GM06990 (cell line): ENCODE measurements at regions not wholly inside any gene's neighbourhood (a gene's known extent, or its start where the extent isn't known, plus 50 kb on each side); places are given as distances from the start of the nearest gene placed in this dataset.
"Not testable (repeated sequence)": the region's sequence is repeated elsewhere in the genome, so short reads cannot be mapped to it uniquely, and the experiment has no call there.

ENCODE experiments used
- DNase-seq: peaks from one replicate; pipeline ENCODE4 v3.0.0-alpha.2; 2011; ENCODE audit not compliant: insufficient read length; ENCODE audit errors: extremely low read depth
- H3K27me3 ChIP-seq: replicated peaks from 2 replicates; pipeline ENCODE4 v1.6.0; 2011; ENCODE audit warnings: low read length; ENCODE audit not compliant: control insufficient read depth, insufficient read depth
- H3K36me3 ChIP-seq: 2 replicates; pipeline ENCODE4 v1.5.1; 2011; ENCODE audit warnings: low read length; ENCODE audit not compliant: control insufficient read depth, insufficient read depth
- H3K4me3 ChIP-seq: replicated peaks from 2 replicates; pipeline ENCODE4 v1.5.1; 2011; ENCODE audit warnings: low read depth, mild to moderate bottlenecking, control low read depth, low read length
- CTCF ChIP-seq: IDR thresholded peaks from 2 replicates; pipeline ENCODE4 v1.5.1; 2011; ENCODE audit warnings: low read length, control low read depth, mild to moderate bottlenecking, inconsistent platforms; ENCODE audit not compliant: insufficient read depth, poor library complexity, severe bottlenecking

GRCh38 chr7:76133839-76134238 is 67.9 kb upstream of the SRRM3 start:
- H3K36me3 ChIP-seq, result no peaks in the 10 kb centered on the region
- H3K27me3 ChIP-seq, result no peaks in the 10 kb centered on the region
- DNase-seq, result no peak
- no peak for TF ChIP-seq CTCF
- no peak overlapping the region for H3K4me3 ChIP-seq

GRCh38 chr7:76135263-76135662 is 66.4 kb upstream of the SRRM3 start:
- DNase-seq, H3K4me3 ChIP-seq, H3K27me3 ChIP-seq, H3K36me3 ChIP-seq: not testable (repeated sequence)

DNA sequence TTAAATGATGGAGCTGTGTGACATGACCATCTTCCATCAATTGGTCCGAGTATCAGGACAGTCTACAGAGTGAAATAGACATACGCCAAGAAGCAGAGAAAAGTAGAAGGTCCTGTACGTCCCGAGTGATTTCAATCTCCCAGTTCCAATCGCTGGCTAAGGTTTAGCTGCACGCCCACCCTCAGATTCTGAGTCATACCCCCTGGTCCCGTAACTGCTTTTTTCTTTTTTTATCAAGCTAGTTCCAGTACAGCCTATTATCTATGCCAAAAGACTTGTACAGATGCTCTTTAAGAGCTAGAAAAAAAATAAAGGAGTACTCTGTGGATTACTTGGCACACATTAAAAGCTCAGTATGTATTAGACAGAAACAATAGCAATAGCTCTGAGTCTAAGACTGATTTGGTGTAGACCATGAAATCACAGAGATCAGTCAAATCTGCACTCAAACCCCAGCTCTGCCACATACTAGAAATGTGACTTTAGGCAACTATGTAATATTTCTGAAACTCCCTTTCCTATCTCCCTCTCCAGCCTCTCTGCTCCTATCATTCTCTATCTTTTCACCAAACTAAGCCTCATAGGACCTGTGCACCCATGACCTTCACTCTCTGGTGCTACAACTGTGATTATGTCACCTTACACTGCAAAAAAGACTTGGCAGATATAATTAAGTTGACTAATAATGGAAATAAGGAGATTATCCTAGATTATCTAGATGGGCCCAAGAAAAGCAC is 63.0 kb upstream of the SRRM3 start:
- H3K4me3 ChIP-seq, H3K36me3 ChIP-seq, H3K27me3 ChIP-seq, DNase-seq: not testable (repeated sequence)

DNA sequence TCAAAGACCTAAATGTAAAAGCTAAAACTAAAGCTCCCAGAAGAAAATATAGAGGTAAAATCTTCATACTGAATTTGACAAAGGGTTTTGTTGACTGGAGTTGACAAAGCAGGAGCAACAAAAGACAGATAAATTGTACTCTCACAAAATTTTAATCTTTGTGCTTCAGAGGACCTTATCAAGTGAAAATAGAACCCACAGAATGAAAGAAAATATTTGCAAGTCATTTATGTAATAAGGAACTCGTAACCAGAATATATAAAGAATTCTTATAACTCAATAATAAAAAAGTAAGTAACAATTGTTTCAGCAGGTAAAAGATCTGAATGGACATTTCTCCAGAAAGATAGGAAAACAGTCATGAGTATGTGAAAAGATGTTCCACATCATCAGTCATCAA is 62.0 kb upstream of the SRRM3 start:
- no peak for TF ChIP-seq CTCF
- DNase-seq, result no peak
- H3K4me3 ChIP-seq, result no peak overlapping the region
- no peaks in the 10 kb centered on the region for H3K36me3 ChIP-seq
- no peaks in the 10 kb centered on the region for H3K27me3 ChIP-seq

DNA sequence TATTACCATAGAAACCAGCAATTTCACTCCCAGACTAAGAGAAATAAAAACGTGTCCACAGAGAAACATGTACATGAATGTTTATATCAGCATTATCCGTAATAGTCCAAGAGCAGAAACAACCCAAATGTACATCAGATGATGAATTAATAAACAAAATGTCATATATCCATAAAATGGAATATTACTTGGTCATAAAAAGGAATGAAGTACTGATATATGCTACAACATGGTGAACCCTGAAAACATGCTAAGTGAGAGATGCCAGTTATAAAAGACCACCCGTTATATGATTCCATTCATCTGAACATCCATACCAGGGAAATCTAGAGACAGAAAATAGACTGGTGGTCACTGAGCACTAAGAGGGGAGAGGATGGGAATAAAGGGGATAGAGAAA is 61.4 kb upstream of the SRRM3 start:
- not testable (repeated sequence) for DNase-seq, H3K4me3 ChIP-seq, H3K36me3 ChIP-seq

DNA sequence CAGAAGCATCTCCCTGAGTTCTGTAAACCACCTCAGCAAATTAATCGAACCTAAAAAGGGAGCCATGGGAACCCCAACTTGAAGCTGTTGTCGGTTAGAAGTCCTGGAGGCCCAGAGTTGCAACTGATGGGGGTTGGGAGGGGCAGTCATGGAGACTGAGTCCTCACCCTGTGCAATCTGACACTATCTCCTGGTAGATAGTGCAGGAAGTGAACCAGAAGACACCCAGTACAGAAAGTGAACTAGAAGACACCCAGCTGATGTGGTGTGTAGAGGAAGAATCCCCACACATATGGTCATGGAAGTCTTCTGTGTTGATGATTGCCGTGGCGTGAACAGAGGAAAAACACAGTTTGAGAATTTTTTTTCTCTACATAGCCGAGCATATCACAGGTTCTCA is 58.8 kb upstream of the SRRM3 start:
- no peak for DNase-seq
- Histone ChIP-seq H3K36me3 (no peaks in the 10 kb centered on the region), H3K4me3 (no peak overlapping the region), H3K27me3 (no peaks in the 10 kb centered on the region)
- TF ChIP-seq CTCF, result no peak

More for the DNA sequence above, 61.4 kb upstream of the SRRM3 start:
- H3K27me3 ChIP-seq, result not testable (repeated sequence)

GRCh38 chr7:76144664-76145270 is 56.9 kb upstream of the SRRM3 start:
- H3K36me3 ChIP-seq, H3K27me3 ChIP-seq, H3K4me3 ChIP-seq, DNase-seq: not testable (repeated sequence)

DNA sequence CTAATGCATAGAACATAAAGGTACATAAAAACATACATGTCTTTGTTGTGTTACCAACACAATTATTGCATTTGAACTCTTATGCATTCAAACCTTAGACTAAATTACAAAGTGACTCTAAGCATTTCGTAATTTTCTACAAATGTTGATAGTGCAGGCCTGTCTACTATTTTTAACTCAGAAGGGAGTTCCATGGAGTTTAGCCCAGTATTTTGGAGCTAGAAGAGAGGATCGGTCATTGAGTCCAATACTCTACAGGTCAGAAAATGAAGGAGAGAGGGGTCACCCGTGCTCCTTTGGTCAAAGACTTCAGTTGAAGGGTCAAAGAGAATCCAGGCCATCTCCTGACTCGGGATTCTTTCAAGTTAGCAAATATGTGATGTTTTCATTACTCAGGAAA is 55.3 kb upstream of the SRRM3 start:
- H3K4me3 ChIP-seq, result no peak overlapping the region
- TF ChIP-seq CTCF, result no peak
- DNase-seq, result no peak
- H3K27me3 ChIP-seq, result no peaks in the 10 kb centered on the region; the same call in 1 of the 2 replicates
- no peaks in the 10 kb centered on the region for H3K36me3 ChIP-seq

DNA sequence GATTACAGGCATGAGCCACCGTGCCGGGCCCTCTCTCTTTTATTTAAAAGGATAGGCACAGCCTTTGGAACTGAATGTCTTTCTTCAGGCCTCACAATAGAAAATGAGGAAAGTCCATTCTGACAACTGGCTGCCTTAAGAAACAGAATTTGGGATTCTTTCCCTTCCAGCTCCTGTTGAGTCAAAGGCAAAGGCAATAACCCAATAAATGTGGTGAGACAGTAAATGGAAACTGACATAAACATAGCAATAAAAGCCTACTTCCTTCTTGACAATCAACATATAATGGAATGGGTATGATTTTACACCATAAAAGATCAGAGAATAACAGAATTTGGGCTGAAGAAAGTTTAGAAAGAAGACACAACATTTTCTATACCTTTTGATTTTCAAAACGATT is 52.7 kb upstream of the SRRM3 start:
- H3K27me3 ChIP-seq, DNase-seq, H3K36me3 ChIP-seq, H3K4me3 ChIP-seq: not testable (repeated sequence)
